Hepatocyte (in vitro differentiated cells): ENCODE measurements at regions not wholly inside any gene's neighbourhood (a gene's known extent, or its start where the extent isn't known, plus 50 kb on each side); places are given as distances from the start of the nearest gene placed in this dataset.

ENCODE experiments used
- EZH2 ChIP-seq: fragments of 200-600 bp; sonication (generic); IDR thresholded peaks from 2 replicates; pipeline ENCODE4 v1.6.1; 2016; ENCODE audit warnings: antibody characterized with exemption, mild to moderate bottlenecking, borderline replicate concordance
- TF ChIP-seq, protein P1 (sequence below): fragments of 200-600 bp; sonication (generic); IDR thresholded peaks from 2 replicates; pipeline ENCODE4 v1.5.1; 2016; ENCODE audit warnings: antibody characterized with exemption, mild to moderate bottlenecking; ENCODE audit not compliant: poor library complexity

- TF ChIP-seq, protein P1, sequence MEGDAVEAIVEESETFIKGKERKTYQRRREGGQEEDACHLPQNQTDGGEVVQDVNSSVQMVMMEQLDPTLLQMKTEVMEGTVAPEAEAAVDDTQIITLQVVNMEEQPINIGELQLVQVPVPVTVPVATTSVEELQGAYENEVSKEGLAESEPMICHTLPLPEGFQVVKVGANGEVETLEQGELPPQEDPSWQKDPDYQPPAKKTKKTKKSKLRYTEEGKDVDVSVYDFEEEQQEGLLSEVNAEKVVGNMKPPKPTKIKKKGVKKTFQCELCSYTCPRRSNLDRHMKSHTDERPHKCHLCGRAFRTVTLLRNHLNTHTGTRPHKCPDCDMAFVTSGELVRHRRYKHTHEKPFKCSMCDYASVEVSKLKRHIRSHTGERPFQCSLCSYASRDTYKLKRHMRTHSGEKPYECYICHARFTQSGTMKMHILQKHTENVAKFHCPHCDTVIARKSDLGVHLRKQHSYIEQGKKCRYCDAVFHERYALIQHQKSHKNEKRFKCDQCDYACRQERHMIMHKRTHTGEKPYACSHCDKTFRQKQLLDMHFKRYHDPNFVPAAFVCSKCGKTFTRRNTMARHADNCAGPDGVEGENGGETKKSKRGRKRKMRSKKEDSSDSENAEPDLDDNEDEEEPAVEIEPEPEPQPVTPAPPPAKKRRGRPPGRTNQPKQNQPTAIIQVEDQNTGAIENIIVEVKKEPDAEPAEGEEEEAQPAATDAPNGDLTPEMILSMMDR: no peak
- TF ChIP-seq EZH2: no peak
Measured at GRCh38 chr3:193029800-193030199, 112.1 kb upstream of the MB21D2 start.
